IMR-90 (cell line): ENCODE measurements at regions not wholly inside any gene's neighbourhood (a gene's known extent, or its start where the extent isn't known, plus 50 kb on each side); places are given as distances from the start of the nearest gene placed in this dataset.

ENCODE experiments used
- CTCF ChIP-seq: conservative IDR thresholded peaks from 2 replicates; pipeline ENCODE4 v1.5.1; 2012; ENCODE audit warnings: mild to moderate bottlenecking, low read depth, low read length, improper control_type of control experiment
- ELK1 ChIP-seq: fragments of 150-350 bp; IDR thresholded peaks from 2 replicates; pipeline ENCODE4 v1.6.1; 2016; ENCODE audit warnings: low read depth, mild to moderate bottlenecking, low read length, moderate library complexity, borderline replicate concordance
- POLR2A ChIP-seq: IDR thresholded peaks from 2 replicates; pipeline ENCODE4 v1.6.1; 2012; ENCODE audit warnings: mild to moderate bottlenecking, low read depth, low read length

GRCh38 chr11:45042560-45042959, 91.9 kb upstream of the TP53I11 start:
- TF ChIP-seq CTCF (no peak), POLR2A (no peak), ELK1 (no peak)
